ENCODE measurements at regions not wholly inside any gene's neighbourhood (a gene's known extent, or its start where the extent isn't known, plus 50 kb on each side); places are given as distances from the start of the nearest gene placed in this dataset.
"Not testable (repeated sequence)": the region's sequence is repeated elsewhere in the genome, so short reads cannot be mapped to it uniquely, and the experiment has no call there.

DNA sequence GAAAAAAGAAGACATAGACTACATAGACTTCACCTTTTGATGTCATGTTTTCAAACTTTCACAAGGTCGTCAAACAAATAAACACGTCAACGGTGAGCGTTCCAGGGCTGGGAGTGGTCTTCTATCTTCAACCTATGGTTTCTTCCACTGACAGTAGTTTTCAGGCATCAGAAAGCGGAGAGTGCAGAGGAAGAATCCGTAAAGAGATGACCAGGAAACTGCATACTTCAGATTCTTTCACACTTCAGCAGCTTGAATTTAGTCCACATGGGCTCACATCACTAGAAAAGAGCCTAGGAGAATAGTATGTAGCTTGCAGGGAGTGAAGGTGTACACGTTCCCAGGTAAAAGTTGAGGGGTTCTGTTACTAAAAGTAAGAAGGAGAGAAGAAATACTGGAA, 58.5 kb downstream of the NPY1R start:
- ChIA-PET POLR2A (no interaction called here), CTCF (no interaction called here)

DNA sequence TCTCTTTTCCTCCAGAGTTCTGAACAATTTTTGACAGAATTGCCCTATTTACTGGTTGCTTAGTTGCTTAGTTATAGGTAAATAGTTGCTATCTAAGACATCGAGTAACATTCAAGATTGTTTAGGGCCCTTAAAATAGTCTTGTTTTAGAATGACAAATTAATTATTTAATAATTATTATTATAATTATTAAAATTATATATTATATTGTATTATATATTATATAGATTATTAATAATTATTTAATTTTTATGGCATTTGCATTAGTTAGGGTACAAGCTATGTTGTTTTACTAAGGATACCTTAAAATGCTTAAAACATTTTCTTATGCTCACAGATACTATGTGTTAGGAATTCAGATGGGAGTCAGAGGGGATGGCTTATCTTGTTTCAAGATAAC, 59.2 kb downstream of the NPY1R start:
- ChIA-PET POLR2A (no interaction called here), CTCF (no interaction called here)

DNA sequence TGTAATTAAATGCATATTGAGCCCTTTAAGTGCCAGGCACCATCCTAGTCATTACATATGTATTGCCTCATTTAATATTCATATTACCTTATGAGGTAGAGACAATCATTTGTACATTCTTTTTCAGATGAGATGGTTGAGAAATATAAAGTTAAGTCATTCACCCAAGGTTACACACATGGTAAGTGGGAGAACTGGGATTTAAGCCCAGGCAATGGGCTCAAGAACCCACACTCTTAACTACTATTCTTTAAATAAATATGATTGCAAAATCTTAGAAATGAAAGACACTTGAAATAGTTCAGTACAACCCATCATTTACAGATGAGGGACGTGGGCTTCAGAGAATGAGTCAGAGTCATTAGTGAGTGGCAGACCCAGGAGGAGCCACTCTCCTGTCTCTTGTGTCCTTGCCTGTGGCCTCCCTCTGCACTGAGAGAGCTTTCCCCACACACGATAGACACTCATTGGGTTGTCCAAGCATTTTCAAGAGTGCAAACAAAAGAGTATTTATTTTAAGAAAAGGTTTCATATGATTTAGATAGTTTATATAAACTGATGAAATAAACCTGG, 60.8 kb downstream of the NPY1R start:
- ChIA-PET CTCF (no interaction called here), POLR2A (no interaction called here)

DNA sequence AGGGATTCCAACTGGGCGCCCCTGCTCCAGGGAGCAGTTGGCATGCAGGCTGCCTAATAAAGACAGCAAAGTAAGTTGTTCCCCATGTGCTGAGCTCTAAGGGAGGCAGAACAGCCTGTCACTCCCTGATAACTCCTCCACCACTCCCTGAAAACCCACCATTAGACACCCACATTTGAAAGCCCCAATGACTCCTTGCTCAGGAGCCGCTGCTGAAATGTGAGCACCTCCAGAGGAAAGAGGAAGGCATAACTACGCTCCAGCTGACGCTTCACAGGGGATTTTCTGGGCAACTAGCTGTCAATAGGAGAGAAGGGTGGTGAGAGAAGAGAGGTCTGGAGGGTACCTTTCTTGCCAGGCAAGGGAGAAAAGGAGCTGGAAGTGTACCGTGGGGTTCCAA, 62.5 kb downstream of the NPY1R start:
- ChIA-PET POLR2A (no interaction called here), CTCF (no interaction called here)

DNA sequence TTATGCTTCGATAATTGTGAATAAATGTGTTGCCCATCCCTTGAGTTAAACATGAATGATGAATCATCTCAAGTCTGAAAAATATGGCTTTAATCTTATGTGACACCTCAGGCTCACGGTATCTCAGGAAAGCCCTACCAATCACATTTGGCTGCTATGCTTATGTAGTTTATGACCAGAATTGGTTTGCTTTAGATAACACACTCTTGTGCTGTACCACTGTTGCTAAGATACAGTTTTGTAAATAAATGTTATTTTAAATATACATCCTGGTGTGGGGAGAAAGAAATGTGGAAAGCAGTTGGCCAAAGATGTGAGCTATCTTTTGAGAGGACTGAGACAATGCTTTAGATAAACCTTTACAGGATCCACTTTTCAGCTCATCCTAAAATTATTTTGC, 63.2 kb downstream of the NPY1R start:
- POLR2A ChIA-PET: interaction anchor here (0.7 kb wide), 1 partner anchor 56 kb away, joined by 4 read pairs; no protein-coding TSS in a partner anchor
- CTCF ChIA-PET: no interaction called here

DNA sequence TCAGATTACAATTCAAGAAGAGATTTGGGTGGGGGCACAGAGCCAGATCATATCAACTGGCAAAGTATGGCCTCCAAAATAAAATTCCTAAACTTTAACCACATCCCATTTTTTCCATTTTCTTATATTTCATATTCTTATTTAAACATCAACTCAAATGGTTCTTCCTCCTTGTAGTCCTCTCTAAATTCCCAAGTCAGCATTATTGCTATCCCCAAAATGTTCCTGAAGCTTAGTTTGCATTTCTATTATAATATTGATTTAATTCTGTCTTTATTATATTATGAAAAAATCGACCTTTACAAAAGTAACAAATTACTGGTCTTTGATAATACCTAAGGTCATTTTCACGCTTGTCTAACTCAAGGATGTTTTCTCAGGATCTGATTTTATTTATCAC, 67.5 kb downstream of the NPY1R start:
- POLR2A ChIA-PET: no interaction called here

DNA sequence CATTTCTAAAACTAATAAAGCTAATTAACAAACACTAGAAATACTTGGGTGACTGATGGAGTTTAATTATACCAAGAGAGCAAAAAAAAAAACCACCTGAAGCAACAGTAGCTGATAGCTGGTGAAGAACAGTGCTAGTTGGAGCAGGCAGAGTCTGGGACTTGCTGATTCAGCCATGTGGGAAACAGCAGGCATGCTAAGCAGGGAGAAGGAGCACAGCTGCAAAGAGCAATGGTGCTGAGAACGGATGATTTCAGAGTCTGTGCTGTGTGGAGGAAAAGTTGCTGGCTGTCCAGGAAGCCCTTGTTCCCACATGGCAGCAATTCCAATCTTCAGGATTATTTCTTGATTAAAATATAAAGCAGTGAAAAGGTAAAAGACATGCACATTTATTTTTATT, 68.8 kb downstream of the NPY1R start:
- ChIA-PET POLR2A (no interaction called here), CTCF (no interaction called here)

More for the DNA sequence above, 67.5 kb downstream of the NPY1R start:
- CTCF ChIA-PET: no interaction called here

DNA sequence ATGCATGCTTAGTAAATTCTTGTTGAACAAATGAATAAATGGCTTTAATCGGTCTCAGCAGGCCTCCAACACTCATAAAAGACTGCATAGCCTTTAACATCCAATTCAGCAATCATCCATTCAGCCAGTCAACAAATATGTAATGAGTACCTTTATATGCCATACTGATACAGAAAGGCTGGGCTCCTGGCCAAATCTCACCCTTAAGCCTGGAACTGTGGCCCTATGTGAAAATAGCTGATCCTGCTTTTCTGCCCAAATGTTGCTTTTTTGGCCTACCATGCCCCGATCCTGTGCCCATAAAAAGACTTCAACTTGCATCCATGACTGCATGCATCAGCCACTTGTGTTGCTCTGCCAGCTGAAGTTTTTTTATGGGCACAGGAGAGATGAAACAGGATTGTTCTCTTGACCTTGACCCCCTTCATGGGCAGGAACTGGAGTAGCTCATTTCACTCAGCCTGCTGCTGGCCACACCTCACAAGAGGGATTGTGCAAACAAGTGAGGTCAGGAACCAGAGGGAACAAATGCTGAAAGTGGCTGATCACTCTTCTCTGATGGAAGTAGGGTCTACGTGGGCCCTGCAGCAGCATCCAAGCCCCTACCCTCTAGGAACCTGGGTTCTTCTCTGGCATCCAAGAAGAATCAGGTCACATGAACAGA, 75.6 kb downstream of the NPY1R start:
- POLR2A ChIA-PET: no interaction called here
- CTCF ChIA-PET: no interaction called here

DNA sequence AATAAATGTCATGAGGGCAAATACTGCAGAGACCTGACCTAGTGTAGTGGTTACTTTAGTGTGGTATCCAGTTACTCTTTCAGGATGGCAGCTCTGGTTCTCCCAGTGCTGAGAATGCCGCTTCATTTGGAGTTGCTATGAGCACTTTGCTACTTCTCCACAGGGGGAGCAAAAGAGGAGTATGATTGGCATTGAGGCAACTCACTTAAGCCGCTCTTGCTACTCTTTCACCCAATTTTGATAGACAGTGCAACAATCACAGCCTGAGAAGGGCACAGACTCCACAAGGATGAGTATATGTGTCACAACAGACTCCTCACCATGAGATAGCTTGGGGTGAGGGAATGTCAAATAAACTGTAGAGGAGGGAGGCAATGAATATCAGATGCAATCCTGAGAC, 81.2 kb downstream of the NPY1R start:
- ChIA-PET POLR2A (no interaction called here), CTCF (no interaction called here)

DNA sequence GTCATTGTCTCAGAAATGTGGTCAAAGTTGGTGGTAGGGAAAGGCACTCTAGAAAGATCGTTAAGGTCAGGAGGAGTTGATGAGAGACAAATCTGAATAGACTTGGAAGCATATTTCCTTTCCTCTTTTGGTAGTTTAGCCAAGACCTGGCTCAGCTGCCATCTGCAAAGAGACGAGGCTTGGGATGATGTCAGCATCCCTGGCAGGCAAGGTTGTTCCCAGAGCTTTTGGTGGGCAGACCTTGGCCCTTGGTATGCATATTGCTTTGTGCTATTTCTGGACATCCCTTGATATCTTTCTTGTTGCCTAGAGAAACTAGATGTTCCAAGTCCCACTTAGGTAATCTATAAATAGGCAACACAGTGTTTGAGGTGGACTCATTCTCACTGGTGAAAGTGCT, 82.4 kb upstream of the NAF1 start:
- ChIA-PET POLR2A (no interaction called here), CTCF (no interaction called here)

DNA sequence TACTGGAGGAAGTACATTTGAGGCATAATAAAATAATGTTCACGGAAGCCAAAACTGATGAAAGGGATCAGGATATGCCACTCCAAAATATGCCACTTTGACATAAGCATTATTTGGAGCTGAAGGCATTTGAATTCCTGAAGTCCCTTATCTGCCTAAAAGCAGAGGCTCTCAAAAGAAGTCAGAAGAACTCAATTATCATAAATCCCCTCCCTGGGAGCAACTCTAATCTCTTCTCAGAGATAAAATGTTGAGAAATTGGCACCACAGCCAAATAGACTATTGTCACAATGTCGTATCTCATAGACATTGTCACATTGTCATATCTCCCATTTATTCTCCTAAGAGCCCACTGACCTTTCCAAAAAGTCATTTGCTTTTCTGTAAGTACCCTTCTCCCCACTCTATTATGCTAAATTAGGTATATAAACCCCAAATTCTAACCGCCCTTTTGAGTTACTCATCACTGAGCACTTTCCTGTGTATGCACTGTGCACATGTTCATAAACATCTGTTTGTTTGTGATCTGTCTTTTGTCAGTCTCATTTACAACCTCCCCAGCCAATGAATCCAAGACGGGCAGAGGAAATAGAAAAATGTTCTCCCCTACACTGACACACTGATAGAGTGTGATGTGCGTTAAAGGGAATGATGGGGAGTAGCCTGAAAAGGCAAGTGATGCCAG, 78.5 kb upstream of the NAF1 start:
- CTCF ChIA-PET: no interaction called here
- POLR2A ChIA-PET: no interaction called here

DNA sequence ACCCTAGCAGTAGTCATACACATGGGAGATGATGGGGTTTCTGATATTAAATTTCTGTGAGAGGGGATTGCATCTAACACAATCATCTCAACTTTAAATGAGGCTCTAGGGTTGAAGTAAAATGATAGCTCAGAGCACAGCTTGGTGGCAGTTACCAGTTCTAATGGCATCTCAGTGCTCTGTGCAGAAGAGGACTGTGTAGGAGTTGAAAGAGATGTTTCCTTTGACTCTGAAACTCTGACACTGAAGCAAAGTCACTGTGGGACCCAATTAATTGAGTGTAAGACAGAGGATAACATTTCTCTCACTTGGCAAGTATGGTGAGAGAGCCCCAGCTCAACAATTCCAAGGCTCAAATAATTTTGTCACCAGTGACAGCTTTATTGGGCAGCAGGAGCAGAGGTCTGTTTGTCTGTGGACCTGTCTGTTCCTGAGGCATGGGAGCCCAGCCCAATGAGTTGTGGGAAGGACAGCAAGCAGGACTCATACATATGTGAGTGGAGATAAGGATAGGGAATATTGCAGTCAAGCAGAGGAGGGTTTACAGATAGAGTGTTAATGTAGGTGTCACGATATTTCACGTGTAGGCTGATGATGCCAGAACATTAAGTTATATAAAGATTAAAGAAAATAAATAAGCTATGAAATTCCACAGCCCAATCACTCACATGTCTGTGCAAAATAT, 76.7 kb upstream of the NAF1 start:
- POLR2A ChIA-PET: no interaction called here
- CTCF ChIA-PET: no interaction called here

DNA sequence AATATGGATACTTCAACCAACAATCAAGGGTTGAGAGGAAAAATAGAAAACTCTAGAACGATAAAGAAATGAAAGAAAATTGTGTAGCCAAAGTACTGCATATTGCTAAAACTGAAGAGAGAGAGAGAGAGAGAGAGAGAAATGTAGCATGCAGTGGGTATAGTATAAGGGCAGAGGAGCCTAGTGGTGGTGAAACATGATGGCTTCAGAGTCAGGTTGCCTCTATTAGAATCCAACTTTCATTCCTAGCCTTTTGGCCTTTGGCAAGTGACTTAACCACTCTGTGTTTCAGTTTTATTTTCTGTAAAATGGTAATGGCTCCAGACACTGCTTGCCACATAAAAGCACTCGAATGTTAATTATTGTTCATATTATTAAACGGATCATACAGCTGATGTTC, 71.2 kb upstream of the NAF1 start:
- ChIA-PET CTCF (no interaction called here), POLR2A (no interaction called here)

DNA sequence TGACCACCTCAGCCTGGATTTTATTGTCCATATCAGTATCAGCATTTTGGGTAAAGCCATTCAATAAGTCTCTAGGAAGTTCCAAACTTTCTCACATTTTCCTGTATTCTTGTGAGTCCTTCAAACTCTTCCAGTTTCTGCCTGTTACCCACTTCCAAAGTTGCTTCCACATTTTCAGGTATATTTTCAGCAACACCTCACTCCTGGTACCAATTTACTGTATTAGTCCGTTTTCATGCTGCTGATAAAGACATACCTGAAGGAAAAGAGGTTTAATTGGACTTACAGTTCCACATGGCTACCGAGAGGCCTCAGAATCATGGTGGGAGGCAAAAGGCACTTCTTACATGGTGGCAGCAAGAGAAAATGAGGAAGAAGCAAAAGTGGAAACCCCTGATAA, 69.7 kb upstream of the NAF1 start:
- POLR2A ChIA-PET, CTCF ChIA-PET: not testable (repeated sequence)

DNA sequence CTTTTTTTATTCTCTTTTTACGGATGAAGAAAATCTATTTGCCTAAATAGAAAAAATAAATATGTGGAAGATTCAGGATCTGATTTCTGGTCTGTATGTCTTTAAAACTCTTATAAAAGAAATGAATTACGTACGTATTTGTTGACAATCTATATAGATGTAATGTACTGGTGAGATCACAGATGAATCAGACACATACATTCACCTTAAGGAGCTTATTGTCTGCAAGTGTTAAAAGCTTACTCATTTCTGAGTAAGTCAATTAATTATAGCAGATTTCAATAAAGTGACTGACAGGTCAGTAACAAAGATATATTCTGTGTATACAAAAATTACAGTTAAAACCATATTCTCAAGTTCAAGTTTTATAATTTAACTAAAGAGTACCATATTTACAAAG, 66.6 kb upstream of the NAF1 start:
- ChIA-PET CTCF (no interaction called here), POLR2A (no interaction called here)

DNA sequence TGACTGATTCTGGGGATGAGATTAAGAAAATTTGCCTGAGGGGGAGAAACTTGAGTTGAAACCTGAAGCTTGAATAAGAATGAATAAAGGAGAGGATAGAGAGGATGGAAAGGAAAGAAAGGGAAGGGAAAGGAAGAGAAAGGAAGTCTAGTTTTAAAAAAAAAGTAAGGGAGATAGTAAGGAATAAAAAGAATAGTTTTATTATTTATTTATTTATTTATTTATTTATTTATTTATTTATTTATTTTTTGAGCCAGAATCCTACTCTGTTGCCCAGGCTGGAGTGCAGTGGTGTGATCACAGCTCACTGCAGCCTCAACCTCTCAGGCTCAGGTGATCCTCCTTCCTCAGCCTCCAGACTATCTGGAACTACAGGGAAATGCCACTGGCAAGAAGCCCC, 62.0 kb upstream of the NAF1 start:
- CTCF ChIA-PET: interaction anchor here (1.3 kb wide), 1 partner anchor 104 kb away, joined by 3 read pairs; the partner anchor contains the start of gene NPY1R
- POLR2A ChIA-PET: no interaction called here

DNA sequence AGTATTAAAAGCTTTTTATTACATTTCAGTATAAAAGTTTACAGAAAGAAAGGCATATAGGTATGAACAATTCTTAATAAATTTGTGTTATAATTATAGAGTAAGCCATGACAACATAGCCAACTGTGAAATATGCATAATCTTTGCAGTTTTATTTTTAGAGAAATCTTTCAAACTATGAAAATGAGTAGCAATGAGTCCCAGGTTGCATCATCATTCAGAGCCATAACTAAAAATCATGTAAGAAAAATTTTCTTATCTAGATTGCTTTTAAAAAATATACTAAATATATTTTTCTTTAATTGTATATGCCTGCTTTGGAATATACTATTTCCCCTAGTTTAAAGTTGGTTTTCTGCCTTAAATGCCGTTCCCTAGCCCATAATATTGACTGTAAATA, 54.8 kb upstream of the NAF1 start:
- CTCF ChIA-PET: no interaction called here
- POLR2A ChIA-PET: no interaction called here

DNA sequence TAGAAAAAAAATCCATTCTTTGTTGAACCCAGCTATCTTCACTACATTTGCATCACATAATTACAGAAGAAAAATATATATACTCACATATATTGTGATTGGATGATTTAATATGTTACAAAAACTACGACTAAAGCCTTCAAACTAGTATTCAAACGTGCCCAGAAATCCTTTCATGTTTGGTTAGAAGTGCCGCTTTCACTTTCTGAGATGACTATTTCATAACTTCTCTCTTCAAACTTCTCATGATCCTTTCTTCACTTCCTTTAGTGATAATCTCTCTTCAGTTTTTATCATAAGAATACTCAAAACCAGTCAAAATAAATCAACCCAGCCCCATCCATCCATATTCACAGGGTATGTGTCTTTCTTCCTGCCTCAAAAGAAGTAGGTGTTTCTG, 50.8 kb upstream of the NAF1 start:
- ChIA-PET POLR2A (no interaction called here), CTCF (no interaction called here)

Measured in activated CD8-positive, alpha-beta memory T cell treated with anti-CD3 and anti-CD28 coated beads for 36 hours (primary cell).